ENCODE measurements at regions not wholly inside any gene's neighbourhood (a gene's known extent, or its start where the extent isn't known, plus 50 kb on each side); places are given as distances from the start of the nearest gene placed in this dataset.
"Not testable (repeated sequence)": the region's sequence is repeated elsewhere in the genome, so short reads cannot be mapped to it uniquely, and the experiment has no call there.

DNA sequence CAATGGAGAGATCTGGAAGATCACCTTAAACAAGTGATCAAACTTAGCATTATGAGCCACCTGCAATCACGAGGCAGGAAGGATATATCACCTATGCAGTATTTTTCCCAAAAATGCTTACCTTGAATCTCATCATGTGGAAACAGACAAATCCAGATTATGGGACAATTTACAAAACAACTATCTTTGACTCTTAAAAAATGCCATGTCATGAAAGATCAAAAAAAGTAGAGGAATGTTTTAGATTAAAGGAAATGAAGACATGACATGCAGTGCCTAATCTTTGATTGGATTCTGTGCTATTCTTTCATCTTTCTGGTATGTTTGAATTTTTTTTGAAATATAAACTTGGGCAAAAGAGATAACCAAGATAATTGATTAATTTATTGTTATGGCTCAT is 95.9 kb downstream of the KPNA2 start:
- H3K27ac Mint-ChIP-seq = no peak overlapping the region
- H3K4me1 Mint-ChIP-seq = no peaks in the 10 kb centered on the region
- H3K27me3 Mint-ChIP-seq = no peaks in the 10 kb centered on the region
- no peak overlapping the region for H3K4me3 Mint-ChIP-seq
- no peaks in the 10 kb centered on the region for H3K9me3 Mint-ChIP-seq
- H3K36me3 Mint-ChIP-seq = peaks cover 12% of the 10 kb centered on the region

DNA sequence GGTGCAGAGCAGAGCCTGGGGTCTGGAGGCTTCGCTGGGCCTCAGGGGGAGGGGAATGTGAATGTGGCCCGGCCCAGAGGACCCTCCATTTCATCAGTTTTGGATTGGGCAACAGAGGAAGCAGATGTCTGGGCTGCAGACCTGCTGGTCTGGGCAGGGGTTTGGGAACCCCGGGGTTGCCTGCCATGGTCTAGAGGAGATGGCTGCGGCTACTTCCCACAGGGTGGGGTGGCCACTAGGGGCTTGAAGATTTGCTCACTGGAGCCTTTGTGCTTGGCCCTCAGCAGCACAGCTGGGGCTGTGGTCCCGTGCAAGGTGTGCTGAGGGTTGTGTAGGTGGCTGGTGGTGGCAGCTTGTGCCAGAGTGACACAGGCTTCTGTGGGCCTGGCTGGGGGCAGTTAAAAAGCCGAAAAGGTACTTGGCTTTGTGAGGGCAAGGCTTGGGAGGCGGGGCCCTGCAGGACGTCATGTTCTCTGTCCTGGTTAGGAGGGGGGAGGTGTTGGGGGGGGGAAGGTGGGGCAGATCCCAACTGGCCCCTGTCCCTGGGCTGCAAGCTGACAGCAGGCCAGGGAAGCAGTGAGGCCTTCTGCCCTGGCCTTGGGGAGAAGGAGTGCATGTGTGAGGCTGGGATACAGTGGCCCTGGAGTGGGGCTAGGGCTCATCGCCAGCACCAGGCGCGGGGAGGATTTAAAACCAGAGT is 98.0 kb downstream of the KPNA2 start:
- H3K4me1 Mint-ChIP-seq = no peaks in the 10 kb centered on the region
- no peak overlapping the region for H3K4me3 Mint-ChIP-seq
- no peaks in the 10 kb centered on the region for H3K27me3 Mint-ChIP-seq
- H3K9me3 Mint-ChIP-seq = no peaks in the 10 kb centered on the region
- H3K36me3 Mint-ChIP-seq = peaks cover 5% of the 10 kb centered on the region
- no peak overlapping the region for H3K27ac Mint-ChIP-seq

DNA sequence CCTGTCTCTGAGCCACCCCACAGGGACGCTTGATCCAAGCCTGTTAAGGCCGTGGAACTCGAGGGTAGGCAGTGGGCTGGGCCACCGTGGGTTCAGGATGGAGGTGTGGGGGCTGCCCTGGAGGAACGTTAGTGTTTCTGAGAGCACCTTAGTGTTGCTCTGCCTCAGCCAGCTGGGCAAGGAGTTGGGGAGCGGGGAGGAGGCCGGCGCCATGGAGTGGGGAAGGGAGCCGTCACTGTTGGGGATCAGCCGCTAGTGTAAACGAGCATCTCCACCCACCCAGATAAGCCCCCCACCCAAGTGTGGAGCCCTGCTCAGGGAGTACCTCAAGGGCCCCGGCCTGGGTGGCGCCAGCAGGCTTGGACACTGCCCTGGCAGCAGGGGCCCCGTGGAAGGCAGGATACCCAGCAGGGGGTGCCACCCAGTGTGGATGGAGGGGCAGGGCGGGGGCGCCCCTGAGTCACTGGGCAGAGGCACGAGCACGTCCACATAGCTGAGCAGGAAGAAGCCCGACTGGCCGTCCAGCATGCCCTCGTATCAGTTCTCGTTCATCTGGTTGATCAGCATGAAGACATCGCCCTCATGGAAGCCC is 98.6 kb downstream of the KPNA2 start:
- Mint-ChIP-seq H3K9me3 (no peaks in the 10 kb centered on the region), H3K27ac (no peak overlapping the region), H3K27me3 (no peaks in the 10 kb centered on the region), H3K4me1 (no peaks in the 10 kb centered on the region), H3K36me3 (peaks cover 3% of the 10 kb centered on the region), H3K4me3 (no peak overlapping the region)

DNA sequence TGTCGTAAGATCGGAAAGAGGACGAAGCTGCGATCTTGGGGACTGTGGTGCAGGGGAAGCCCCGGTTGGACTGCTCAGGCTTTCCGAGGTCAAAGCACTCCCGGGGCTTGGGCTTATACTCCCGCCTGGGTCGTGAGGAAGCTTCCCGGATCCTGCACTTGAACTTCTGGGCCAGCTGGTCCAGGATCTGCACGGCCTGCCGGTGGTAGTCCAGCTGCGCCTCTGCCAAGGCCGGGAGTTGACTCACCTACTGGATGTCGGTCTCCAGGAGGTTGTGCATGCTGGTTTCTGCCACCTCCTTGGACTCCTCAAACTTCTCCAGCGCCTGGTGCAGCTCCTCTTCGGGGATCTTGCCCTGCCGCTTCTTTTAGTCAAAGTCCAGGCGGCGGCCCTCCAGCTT is 99.2 kb downstream of the KPNA2 start:
- no peak overlapping the region for H3K4me3 Mint-ChIP-seq

DNA sequence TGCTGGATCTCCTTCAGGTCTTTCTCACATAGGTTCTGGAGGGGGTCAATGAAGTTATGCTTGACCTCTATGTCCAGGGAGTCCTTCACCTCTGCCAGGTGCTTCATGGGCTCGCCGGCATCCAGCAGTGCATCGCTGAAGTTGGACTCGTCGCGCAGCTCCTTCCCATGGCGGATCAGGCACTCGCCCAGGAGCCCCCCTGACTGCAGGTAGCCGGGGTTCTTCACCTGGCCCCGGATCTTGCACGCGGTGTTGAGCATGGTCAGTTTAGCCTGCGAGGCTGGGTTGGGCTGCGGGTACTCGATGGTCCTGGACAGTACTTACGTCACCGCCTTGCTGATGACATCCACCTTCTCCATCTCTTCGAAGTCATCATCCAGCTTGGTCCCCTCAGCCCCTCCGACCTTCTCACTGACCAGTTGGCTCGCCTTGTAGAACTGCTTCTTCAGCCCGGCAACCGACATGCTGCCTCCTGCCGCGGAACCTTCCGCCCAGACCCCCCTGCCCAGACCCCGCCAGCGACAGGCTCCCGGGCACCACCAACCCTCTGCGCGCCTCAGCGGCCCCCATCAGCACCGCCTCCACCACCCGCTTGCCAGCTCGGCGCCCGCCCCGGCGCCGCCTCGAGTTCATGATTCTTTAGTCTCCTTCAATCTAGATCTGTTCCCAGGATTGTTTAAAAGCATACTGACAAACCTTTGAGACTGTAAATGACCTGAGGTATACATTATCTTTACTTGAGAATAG is 99.8 kb downstream of the KPNA2 start:
- Mint-ChIP-seq H3K27ac (no peak overlapping the region), H3K4me1 (no peaks in the 10 kb centered on the region), H3K9me3 (no peaks in the 10 kb centered on the region), H3K36me3 (peaks cover 3% of the 10 kb centered on the region), H3K27me3 (no peaks in the 10 kb centered on the region), H3K4me3 (no peak overlapping the region)

More for the DNA sequence above, 99.2 kb downstream of the KPNA2 start:
- Mint-ChIP-seq H3K27ac (no peak overlapping the region), H3K27me3 (no peaks in the 10 kb centered on the region), H3K9me3 (no peaks in the 10 kb centered on the region), H3K4me1 (no peaks in the 10 kb centered on the region), H3K36me3 (peaks cover 3% of the 10 kb centered on the region)

DNA sequence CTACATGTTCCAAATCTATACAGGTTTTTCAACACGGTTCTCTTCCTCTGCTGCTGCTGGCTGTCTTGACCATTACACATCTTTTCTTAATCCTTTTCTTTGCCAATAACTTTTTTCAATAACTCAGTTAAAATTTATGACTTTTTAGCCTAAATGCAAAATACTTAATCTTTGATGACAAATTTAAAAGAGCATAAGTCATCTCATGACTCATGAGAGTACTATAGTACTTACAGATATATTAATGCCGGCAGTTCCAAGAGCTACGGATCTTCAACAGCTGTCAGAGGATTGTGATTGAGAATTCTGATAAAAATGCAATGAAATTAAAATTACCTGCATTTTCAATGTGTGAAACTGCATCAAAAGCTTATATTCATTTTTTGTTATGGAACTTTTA is 105.5 kb downstream of the KPNA2 start:
- no peaks in the 10 kb centered on the region for H3K27me3 Mint-ChIP-seq
- no peak overlapping the region for H3K27ac Mint-ChIP-seq
- H3K4me3 Mint-ChIP-seq = no peak overlapping the region
- peaks cover 4% of the 10 kb centered on the region for H3K4me1 Mint-ChIP-seq
- no peaks in the 10 kb centered on the region for H3K9me3 Mint-ChIP-seq
- H3K36me3 Mint-ChIP-seq = no peaks in the 10 kb centered on the region

DNA sequence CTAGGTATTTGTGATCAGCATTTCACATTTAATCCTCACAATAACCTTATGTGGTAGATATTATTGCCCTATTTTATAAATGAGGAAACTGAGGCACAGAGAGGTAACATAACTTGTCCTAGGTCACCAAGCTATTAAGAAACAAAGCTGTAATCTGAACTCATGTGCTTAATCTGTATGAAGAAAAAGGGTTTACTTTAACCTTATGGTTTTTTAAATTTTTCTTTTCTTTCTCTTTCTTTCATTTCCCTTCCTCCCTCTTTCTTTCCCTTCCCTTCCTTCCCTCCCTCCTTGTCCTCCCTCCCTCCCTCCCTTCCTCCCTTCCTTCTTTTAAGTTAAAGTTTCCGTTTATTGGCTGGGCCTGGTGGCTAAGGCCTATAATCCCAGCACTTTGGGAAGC is 105.2 kb upstream of the AMZ2 start:
- Mint-ChIP-seq H3K4me1 (peaks cover 4% of the 10 kb centered on the region), H3K36me3 (peaks cover 4% of the 10 kb centered on the region), H3K9me3 (no peaks in the 10 kb centered on the region), H3K27ac (no peak overlapping the region), H3K27me3 (no peaks in the 10 kb centered on the region), H3K4me3 (no peak overlapping the region)

DNA sequence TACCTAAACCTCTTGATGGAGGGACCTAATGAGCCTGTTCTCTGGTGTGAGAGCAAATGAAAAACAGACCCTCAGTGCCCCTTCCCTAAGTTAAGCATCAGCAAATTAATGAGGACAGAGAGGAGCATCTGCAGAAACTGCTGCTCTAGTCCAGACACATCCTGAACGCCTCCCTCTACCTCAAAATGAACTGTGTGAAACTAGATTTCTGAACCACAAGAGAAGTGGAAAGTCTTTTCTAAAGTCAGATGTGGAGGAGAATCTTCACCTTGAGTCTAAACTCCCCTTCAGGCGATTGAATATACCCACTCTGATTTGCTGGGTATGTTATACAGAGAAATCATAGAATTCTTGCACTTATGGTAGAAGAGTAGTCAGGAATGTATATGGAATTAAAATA is 104.4 kb upstream of the AMZ2 start:
- H3K4me1 Mint-ChIP-seq = peaks cover 4% of the 10 kb centered on the region
- peaks cover 6% of the 10 kb centered on the region for H3K36me3 Mint-ChIP-seq
- no peak overlapping the region for H3K4me3 Mint-ChIP-seq
- no peaks in the 10 kb centered on the region for H3K27me3 Mint-ChIP-seq
- H3K27ac Mint-ChIP-seq = no peak overlapping the region
- no peaks in the 10 kb centered on the region for H3K9me3 Mint-ChIP-seq

DNA sequence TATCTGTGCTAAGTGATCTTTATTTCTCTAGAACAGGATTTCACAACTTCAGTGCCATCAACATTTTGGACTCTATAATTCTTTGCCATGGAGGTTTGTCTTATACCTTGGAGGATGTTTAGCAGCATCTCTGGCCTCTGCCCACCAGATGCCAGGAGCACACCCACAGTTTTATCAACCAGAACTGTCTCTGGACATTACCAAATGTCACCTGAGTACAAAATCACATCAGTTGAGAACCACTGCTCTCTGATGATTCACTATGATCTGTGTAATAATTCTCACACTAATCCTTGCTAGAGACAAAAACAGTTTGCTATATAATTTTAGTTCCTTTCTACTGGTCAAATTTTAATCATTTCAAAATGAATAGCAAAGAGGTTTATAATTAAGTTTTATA is 102.8 kb upstream of the AMZ2 start:
- peaks cover 6% of the 10 kb centered on the region for H3K36me3 Mint-ChIP-seq
- H3K4me3 Mint-ChIP-seq = no peak overlapping the region
- no peaks in the 10 kb centered on the region for H3K27me3 Mint-ChIP-seq
- H3K9me3 Mint-ChIP-seq = no peaks in the 10 kb centered on the region
- no peak overlapping the region for H3K27ac Mint-ChIP-seq
- peaks cover 4% of the 10 kb centered on the region for H3K4me1 Mint-ChIP-seq

DNA sequence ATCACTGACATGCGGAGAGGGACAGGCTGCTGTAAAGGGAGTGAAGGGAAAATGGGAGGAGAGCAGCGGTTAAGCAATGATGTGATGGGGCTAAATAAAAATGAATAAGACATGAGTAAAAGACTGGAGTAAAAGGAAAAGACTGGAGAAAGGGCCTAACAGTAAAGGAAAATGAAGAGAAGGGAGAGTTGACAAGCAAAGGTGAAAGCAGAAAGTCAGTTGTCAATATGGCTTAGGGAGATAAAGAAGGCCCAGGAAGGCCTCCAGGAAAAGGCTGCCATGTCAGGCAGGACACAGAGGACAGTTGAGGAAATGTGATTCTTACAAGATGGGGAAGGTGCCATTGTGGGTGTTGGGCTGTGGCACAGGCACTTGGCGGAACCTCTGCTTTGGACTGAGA is 98.9 kb upstream of the AMZ2 start:
- H3K36me3 Mint-ChIP-seq = peaks cover 6% of the 10 kb centered on the region
- no peak overlapping the region for H3K4me3 Mint-ChIP-seq
- no peak overlapping the region for H3K27ac Mint-ChIP-seq
- no peaks in the 10 kb centered on the region for H3K9me3 Mint-ChIP-seq
- H3K27me3 Mint-ChIP-seq = no peaks in the 10 kb centered on the region
- H3K4me1 Mint-ChIP-seq = no peaks in the 10 kb centered on the region

DNA sequence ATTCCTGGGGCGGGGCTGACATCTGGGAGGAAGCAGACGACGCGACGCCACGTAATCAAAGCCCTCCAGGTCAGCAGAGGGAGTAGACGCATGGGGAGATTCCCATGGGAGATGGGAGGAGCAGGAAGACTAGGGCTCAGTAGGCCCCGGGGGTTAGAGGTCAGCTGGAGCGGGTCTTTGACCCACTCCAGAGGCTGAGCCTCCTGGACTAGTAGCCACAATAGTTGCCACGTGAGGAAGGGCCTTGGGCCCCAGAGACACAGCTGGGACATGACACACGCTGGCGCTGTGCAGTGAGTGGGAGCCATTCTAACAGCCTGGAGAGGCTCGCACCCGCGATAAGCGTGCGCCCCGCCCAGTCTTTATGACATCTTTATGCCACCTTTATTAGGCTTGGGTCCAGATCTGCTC is 95.7 kb upstream of the AMZ2 start:
- H3K9me3 Mint-ChIP-seq = no peaks in the 10 kb centered on the region
- no peaks in the 10 kb centered on the region for H3K4me1 Mint-ChIP-seq
- peaks cover 2% of the 10 kb centered on the region for H3K36me3 Mint-ChIP-seq
- no peaks in the 10 kb centered on the region for H3K27me3 Mint-ChIP-seq
- H3K4me3 Mint-ChIP-seq = no peak overlapping the region
- H3K27ac Mint-ChIP-seq = no peak overlapping the region

DNA sequence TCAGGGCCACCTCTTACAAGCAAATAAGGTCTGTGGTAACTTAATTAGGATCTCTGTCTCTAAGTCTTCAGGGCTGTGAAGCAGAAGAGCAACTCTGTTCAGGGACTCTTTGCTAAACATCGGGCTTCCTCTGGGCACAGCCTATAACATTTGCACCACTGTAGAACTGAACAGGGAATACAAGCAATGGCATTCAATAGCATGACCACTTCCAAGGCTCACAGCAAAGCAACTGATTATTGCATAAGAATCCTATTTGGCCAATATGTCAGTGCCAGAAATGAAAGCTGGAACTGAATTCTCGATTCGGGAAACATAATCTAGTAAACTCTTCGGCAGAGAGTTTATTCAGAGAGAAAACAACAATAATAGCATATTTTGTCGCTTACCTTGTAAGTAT is 92.2 kb upstream of the AMZ2 start:
- H3K27ac Mint-ChIP-seq = no peak overlapping the region
- no peaks in the 10 kb centered on the region for H3K36me3 Mint-ChIP-seq
- no peaks in the 10 kb centered on the region for H3K27me3 Mint-ChIP-seq
- no peaks in the 10 kb centered on the region for H3K9me3 Mint-ChIP-seq
- no peaks in the 10 kb centered on the region for H3K4me1 Mint-ChIP-seq
- no peak overlapping the region for H3K4me3 Mint-ChIP-seq

DNA sequence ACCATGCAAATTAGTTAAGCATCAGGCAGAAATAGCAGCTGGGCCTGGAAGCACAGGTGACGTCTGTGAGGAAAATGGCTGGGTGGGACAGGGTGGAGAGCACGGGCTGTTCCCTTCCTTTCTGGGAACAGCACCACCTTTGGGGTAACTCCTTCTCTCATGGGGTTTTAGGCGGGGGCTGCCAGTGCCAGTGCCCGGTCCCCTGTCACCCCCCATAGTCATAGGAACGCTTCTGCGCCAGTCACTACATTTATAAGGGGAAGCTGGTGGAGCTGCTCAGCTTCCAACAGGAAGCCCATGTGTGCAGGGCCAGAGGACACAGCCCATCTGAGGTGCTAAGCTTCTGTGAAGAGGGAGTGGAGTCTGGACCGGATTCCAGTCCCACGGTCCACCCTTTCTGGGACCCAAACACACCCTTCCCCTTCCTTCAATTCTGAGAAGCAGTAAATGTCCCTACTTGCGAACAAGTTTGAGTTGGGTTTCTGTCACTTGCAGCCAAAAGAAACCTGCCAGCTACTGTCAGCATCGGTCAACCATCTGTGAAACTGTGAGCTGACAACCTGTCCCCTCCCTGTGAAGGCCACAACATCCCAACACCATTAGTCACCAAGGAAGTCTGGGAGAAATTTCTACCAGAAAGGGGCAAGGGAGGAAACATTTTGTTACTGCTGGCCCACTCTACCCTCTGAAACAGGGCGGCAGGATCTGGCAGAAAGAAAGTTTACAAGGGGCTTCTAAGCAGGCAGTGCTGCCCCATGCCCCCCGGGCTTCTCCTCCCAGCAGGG is 86.0 kb upstream of the AMZ2 start:
- Mint-ChIP-seq H3K36me3 (no peaks in the 10 kb centered on the region), H3K9me3 (no peaks in the 10 kb centered on the region), H3K27ac (no peak overlapping the region), H3K4me1 (no peaks in the 10 kb centered on the region), H3K27me3 (no peaks in the 10 kb centered on the region), H3K4me3 (no peak overlapping the region)

DNA sequence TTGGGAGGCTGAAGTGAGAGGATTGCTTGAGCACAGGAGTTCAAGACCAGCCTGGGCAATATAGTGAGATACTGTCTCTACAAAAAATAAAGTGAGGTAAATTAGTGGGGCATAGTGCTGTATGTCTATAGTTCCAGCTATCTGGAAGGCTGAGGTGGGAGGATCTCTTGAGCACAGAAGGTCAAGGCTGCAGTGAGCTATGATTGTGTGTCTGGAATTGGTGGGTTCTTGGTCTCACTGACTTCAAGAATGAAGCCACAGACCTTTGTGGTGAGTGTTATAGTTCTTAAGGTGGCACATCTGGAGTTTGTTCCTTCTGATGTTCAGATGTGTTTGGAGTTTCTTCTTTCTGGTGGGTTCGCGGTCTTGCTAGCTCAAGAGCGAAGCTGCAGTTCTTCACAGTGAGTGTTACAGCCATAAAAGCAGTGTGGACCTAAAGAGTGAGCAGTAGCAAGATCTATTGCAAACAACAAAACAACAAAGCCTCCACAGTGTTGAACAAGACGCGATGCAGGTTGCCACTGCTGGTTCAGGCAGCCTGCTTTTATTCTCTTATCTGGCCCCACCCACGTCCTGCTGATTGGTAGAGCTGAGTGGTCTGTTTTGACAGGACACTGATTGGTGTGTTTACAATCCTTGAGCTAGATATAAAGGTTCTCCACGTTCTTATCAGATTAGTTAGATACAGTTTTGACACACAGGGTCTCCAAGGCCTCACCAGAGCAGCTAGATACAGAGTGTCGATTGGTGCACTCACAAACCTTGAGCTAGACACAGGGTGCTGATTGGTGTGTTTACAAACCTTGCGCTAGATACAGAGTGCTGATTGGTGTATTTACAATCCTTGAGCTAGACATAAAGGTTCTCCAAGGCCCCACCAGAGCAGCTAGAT is 79.3 kb upstream of the AMZ2 start:
- H3K4me1 Mint-ChIP-seq = peaks cover 21% of the 10 kb centered on the region
- H3K27ac Mint-ChIP-seq, H3K4me3 Mint-ChIP-seq, H3K9me3 Mint-ChIP-seq, H3K36me3 Mint-ChIP-seq, H3K27me3 Mint-ChIP-seq: not testable (repeated sequence)

DNA sequence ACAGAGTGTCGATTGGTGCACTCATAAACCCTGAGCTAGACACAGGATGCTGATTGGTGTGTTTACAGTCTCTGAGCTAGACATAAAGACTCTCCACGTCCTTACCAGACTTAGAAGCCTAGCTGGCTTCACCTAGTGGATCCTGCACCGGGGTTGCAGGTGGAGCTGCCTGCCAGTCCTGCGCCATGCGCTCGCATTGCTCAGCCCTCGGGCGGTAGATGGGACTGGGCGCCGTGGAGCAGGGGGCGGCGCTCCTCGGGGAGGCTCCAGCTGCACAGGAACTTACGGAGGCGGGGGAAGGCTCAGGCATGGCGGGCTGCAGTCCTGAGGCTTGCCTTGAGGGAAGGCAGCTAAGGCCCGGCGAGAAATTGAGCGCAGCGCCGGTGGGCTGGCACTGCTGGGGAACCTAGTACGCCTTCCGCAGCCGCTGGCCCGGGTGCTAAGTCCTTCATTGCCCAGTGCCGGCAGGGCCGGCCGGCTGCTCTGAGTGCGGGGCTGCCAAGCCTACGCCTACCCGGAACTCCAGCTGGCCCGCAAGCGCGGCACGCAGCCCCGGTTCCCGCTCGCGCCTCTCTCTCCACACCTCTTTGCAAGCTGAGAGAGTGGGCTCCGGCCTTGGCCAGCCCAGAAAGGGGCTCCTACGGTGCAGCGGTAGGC is 78.5 kb upstream of the AMZ2 start:
- H3K36me3 Mint-ChIP-seq, H3K27me3 Mint-ChIP-seq, H3K4me3 Mint-ChIP-seq, H3K9me3 Mint-ChIP-seq, H3K27ac Mint-ChIP-seq: not testable (repeated sequence)
- peaks cover 21% of the 10 kb centered on the region for H3K4me1 Mint-ChIP-seq
